MM.1S (cell line): ENCODE measurements at regions not wholly inside any gene's neighbourhood (a gene's known extent, or its start where the extent isn't known, plus 50 kb on each side); places are given as distances from the start of the nearest gene placed in this dataset.

Experiments
- DNase-seq: peaks from one replicate; pipeline ENCODE4 v3.0.0-alpha.2; 2015
- H2AFZ ChIP-seq: fragments of 300-600 bp; sonication (generic); 2 replicates; pipeline ENCODE4 v1.6.0; 2016; ENCODE audit warnings: antibody characterized with exemption, low read length
- H3F3A ChIP-seq: fragments of 300-600 bp; sonication (generic); 2 replicates; pipeline ENCODE4 v1.6.1; 2016; ENCODE audit warnings: mild to moderate bottlenecking, antibody characterized with exemption, low read length, moderate library complexity, mixed read lengths; ENCODE audit not compliant: insufficient read depth
- H3K27ac ChIP-seq: fragments of 300-600 bp; sonication (generic); 2 replicates; pipeline ENCODE4 v1.5.1; 2016; ENCODE audit warnings: mild to moderate bottlenecking, low read length
- H3K27me3 ChIP-seq: fragments of 300-600 bp; sonication (generic); replicated peaks from 2 replicates; pipeline ENCODE4 v1.6.0; 2016; ENCODE audit warnings: low read length; ENCODE audit not compliant: insufficient read depth
- H3K36me3 ChIP-seq: fragments of 300-600 bp; sonication (generic); replicated peaks from 2 replicates; pipeline ENCODE4 v1.6.1; 2016; ENCODE audit warnings: mild to moderate bottlenecking, low read length, mixed read lengths; ENCODE audit not compliant: insufficient read depth
- H3K4me1 ChIP-seq: fragments of 300-600 bp; sonication (generic); 2 replicates; pipeline ENCODE4 v1.6.1; 2016; ENCODE audit warnings: low read length, mixed read lengths
- H3K4me2 ChIP-seq: fragments of 300-600 bp; sonication (generic); 2 replicates; pipeline ENCODE4 v1.6.0; 2016; ENCODE audit warnings: low read depth, low read length
- H3K4me3 ChIP-seq: fragments of 300-600 bp; sonication (generic); 2 replicates; pipeline ENCODE4 v1.5.1; 2016; ENCODE audit warnings: low read length, mixed read lengths
- H3K79me2 ChIP-seq: fragments of 300-600 bp; sonication (generic); 2 replicates; pipeline ENCODE4 v1.6.1; 2016; ENCODE audit warnings: mixed run types, low read length, mixed read lengths
- H3K9ac ChIP-seq: fragments of 300-600 bp; sonication (generic); 2 replicates; pipeline ENCODE4 v1.6.1; 2016; ENCODE audit warnings: low read length, mixed read lengths
- H3K9me2 ChIP-seq: fragments of 300-600 bp; sonication (generic); replicated peaks from 2 replicates; pipeline ENCODE4 v1.6.1; 2016; ENCODE audit warnings: mild to moderate bottlenecking, low read length, mixed read lengths; ENCODE audit not compliant: insufficient read depth
- H3K9me3 ChIP-seq: fragments of 300-600 bp; sonication (generic); replicated peaks from 2 replicates; pipeline ENCODE4 v1.6.1; 2016; ENCODE audit warnings: mild to moderate bottlenecking, low read length, mixed read lengths; ENCODE audit not compliant: insufficient read depth
- H4K20me1 ChIP-seq: fragments of 300-600 bp; sonication (generic); 2 replicates; pipeline ENCODE4 v1.6.1; 2016; ENCODE audit warnings: mild to moderate bottlenecking, low read length, moderate library complexity, mixed read lengths; ENCODE audit not compliant: insufficient read depth
- EZH2 ChIP-seq: fragments of 300-600 bp; sonication (generic); optimal IDR thresholded peaks from 2 replicates; pipeline ENCODE3; 2017; ENCODE audit warnings: low read depth, mild to moderate bottlenecking, antibody characterized with exemption, low read length, mixed read lengths
- EZH2phosphoT487 ChIP-seq: fragments of 300-600 bp; sonication (generic); IDR thresholded peaks from 2 replicates; pipeline ENCODE4 v1.6.1; 2018; ENCODE audit warnings: antibody characterized with exemption, low read length
- TF ChIP-seq, protein P1 (sequence below): fragments of 300-600 bp; sonication (generic); IDR thresholded peaks from 2 replicates; pipeline ENCODE4 v1.5.1; 2016; ENCODE audit warnings: antibody characterized with exemption, low read length, mixed read lengths

DNA sequence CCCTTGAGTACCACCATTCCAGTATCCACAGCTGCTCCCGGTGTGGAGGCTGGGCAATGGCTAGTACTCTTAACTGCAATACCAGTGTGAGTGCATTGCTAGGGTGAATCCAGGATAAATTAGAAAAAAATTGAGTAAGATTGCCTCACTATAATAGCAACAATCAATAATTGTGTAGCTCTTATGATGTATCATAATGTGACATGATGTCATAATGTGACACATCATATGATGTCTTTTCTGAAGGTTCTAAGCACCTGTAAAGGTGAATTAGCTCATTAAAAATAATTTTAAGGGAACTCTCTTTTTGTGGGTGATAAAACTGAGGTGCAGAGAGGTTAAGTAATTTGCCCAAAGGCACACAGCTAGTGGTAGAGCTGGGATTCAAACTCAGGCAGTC is 424.4 kb downstream of the HLX start:
- Histone ChIP-seq H4K20me1 (no peaks in the 10 kb centered on the region), H3K9me3 (no peaks in the 10 kb centered on the region), H3K36me3 (no peaks in the 10 kb centered on the region), H3K4me1 (no peaks in the 10 kb centered on the region), H3K4me3 (no peak overlapping the region), H3K79me2 (no peaks in the 10 kb centered on the region), H3K9ac (no peak overlapping the region), H3K27ac (no peak overlapping the region), H3K27me3 (no peaks in the 10 kb centered on the region), H3K4me2 (no peak overlapping the region), H3K9me2 (no peaks in the 10 kb centered on the region), H3F3A (no peaks in the 10 kb centered on the region), H2AFZ (no peak overlapping the region)
- TF ChIP-seq EZH2 (no peak), EZH2phosphoT487 (no peak)
- TF ChIP-seq, protein P1, sequence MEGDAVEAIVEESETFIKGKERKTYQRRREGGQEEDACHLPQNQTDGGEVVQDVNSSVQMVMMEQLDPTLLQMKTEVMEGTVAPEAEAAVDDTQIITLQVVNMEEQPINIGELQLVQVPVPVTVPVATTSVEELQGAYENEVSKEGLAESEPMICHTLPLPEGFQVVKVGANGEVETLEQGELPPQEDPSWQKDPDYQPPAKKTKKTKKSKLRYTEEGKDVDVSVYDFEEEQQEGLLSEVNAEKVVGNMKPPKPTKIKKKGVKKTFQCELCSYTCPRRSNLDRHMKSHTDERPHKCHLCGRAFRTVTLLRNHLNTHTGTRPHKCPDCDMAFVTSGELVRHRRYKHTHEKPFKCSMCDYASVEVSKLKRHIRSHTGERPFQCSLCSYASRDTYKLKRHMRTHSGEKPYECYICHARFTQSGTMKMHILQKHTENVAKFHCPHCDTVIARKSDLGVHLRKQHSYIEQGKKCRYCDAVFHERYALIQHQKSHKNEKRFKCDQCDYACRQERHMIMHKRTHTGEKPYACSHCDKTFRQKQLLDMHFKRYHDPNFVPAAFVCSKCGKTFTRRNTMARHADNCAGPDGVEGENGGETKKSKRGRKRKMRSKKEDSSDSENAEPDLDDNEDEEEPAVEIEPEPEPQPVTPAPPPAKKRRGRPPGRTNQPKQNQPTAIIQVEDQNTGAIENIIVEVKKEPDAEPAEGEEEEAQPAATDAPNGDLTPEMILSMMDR, result no peak
- DNase-seq, result no peak

DNA sequence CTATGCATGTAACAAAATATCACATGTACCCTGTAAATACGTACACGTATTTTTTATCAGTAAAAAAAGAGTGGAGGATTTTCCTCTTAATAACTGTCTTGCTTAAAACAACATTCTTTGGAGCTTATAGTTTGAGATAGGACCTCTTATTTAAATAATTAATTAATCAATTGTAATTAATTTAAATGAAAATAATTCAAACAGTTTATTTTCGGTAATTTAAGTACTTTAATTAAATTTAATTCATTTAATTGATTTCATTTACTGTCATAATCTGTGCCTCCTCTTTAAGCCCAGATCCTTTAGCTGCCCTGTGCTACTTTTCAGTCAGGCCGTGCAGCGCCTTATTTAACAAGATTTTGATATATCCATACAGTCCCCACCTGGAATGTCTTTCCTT is 427.0 kb downstream of the HLX start:
- no peaks in the 10 kb centered on the region for H3K9me3 ChIP-seq
- no peak overlapping the region for H3K4me2 ChIP-seq
- H3K79me2 ChIP-seq, result no peaks in the 10 kb centered on the region
- no peak overlapping the region for H2AFZ ChIP-seq
- H3K4me1 ChIP-seq, result no peaks in the 10 kb centered on the region
- H3K4me3 ChIP-seq, result no peak overlapping the region
- no peak overlapping the region for H3K27ac ChIP-seq
- no peaks in the 10 kb centered on the region for H3K9me2 ChIP-seq
- TF ChIP-seq EZH2, result no peak
- TF ChIP-seq EZH2phosphoT487, result no peak
- DNase-seq, result no peak
- no peaks in the 10 kb centered on the region for H3K27me3 ChIP-seq
- no peaks in the 10 kb centered on the region for H4K20me1 ChIP-seq
- no peaks in the 10 kb centered on the region for H3K36me3 ChIP-seq
- no peaks in the 10 kb centered on the region for H3F3A ChIP-seq
- no peak overlapping the region for H3K9ac ChIP-seq

DNA sequence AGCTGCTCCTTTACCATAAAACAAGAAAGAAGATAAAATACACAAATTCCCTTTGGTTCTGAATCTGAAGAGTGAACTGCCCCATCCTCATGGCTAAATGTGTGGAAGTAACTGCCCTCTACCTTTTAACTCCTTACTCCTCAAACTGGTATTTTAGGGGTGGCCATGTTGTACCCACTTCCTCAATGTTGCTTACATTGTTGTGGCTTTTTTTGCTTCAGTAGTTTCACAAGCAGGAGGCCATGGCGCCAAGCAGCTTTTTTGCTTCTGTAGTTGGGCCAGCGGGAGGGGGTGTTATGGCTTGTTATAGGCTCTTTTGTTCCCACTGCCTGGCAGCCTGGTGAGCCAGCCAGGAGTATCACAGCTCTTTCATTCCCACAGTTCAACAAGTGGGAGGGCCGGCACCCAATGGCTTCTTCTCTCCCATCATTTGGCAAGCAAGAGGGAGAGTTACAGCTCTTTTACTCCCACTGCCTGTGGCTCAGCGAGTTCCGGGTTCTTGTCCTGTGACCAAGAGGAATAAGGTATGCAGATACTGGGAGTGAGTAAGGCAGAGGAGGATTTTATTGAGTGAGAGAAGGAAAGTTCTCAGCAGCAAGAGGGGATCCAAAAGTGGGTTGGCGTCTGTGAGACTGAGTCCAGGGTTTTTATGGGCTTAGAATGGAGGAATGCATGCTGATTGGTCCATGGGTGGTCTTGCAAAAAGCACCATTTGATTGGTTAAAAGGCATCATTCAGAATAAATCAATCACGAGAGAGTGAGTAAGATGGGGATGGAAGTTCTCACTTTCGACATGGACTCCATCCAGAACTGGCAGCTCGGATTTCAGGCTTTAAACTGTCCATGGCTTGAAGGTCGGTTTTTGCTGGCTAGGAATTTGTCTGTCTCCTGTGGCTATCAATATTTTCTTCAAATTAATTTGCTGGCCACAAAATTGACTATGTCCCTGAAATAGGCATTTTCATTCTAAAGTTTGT is 429.6 kb downstream of the HLX start:
- Histone ChIP-seq H3K4me2 (no peak overlapping the region), H3K4me1 (no peaks in the 10 kb centered on the region), H3F3A (no peaks in the 10 kb centered on the region), H3K27ac (no peak overlapping the region), H2AFZ (no peak overlapping the region), H3K9me3 (no peaks in the 10 kb centered on the region), H4K20me1 (no peaks in the 10 kb centered on the region), H3K36me3 (no peaks in the 10 kb centered on the region), H3K9ac (no peak overlapping the region), H3K27me3 (no peaks in the 10 kb centered on the region), H3K9me2 (no peaks in the 10 kb centered on the region), H3K79me2 (no peaks in the 10 kb centered on the region), H3K4me3 (no peak overlapping the region)
- DNase-seq, result no peak
- no peak for TF ChIP-seq EZH2phosphoT487
- TF ChIP-seq, protein P1, result no peak
- no peak for TF ChIP-seq EZH2

DNA sequence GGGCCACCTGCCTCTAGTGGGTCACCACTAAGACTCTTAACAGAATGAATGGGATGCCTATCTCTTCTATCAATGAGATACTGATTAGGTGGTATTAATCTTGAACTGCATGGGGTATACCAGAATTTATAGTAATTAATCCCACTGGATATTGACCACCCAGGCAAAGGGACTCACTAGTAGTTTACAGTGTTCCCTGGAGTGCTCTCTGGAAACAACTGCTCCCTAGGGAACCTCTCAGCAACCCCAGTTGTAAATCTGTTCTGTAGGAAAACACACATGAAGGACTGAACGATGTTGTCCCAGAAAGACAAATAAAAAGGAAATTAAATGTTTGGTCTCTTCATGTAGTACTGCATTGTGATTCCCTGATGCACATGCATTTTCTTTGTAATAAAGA is 430.5 kb downstream of the HLX start:
- Histone ChIP-seq H3K9me2 (no peaks in the 10 kb centered on the region), H3K4me2 (no peak overlapping the region), H3K9ac (no peak overlapping the region), H4K20me1 (no peaks in the 10 kb centered on the region), H3F3A (no peaks in the 10 kb centered on the region), H3K79me2 (no peaks in the 10 kb centered on the region), H3K36me3 (no peaks in the 10 kb centered on the region), H2AFZ (no peak overlapping the region), H3K4me1 (no peaks in the 10 kb centered on the region), H3K4me3 (no peak overlapping the region), H3K9me3 (no peaks in the 10 kb centered on the region), H3K27me3 (no peaks in the 10 kb centered on the region), H3K27ac (no peak overlapping the region)
- no peak for DNase-seq
- TF ChIP-seq, protein P1, result no peak
- TF ChIP-seq EZH2phosphoT487, result no peak
- no peak for TF ChIP-seq EZH2
